ENCODE measurements at regions not wholly inside any gene's neighbourhood (a gene's known extent, or its start where the extent isn't known, plus 50 kb on each side); places are given as distances from the start of the nearest gene placed in this dataset.

GRCh38 chr18:24762511-24762910, 302.1 kb downstream of the HRH4 start:
- TF ChIP-seq POLR2A (IDR thresholded peaks at IDR 0.05; ENCODE audit: low read depth, low read length), result no peak
- no peak for TF ChIP-seq CTCF (conservative IDR thresholded peaks at IDR 0.05; ENCODE audit: low read depth, low read length)
- no peak for TF ChIP-seq MAZ (IDR thresholded peaks at IDR 0.05; ENCODE audit: borderline replicate concordance, low read depth, low read length)
- no peak for TF ChIP-seq RAD21 (IDR thresholded peaks at IDR 0.05; ENCODE audit: low read length)
- no peak for TF ChIP-seq RFX5 (IDR thresholded peaks at IDR 0.05; ENCODE audit: low read depth, low read length)
- no peak for TF ChIP-seq NFE2L2 (IDR thresholded peaks at IDR 0.05; ENCODE audit: low read depth, low read length)
